H9 (cell line): ENCODE measurements at regions not wholly inside any gene's neighbourhood (a gene's known extent, or its start where the extent isn't known, plus 50 kb on each side); places are given as distances from the start of the nearest gene placed in this dataset.

Source experiments
- DNase-seq: peaks from one replicate; pipeline ENCODE4 v3.0.0-alpha.2; 2017
- H2AFZ ChIP-seq: one replicate; pipeline ENCODE4 v1.6.1; 2013; ENCODE audit warnings: mild to moderate bottlenecking, low read length, control low read depth, moderate library complexity
- H2AK5ac ChIP-seq: 2 replicates; pipeline ENCODE4 v1.6.1; 2013; ENCODE audit warnings: low read length, control low read depth, mixed read lengths; ENCODE audit not compliant: insufficient read length
- H2BK120ac ChIP-seq: one replicate; pipeline ENCODE4 v1.6.1; 2013; ENCODE audit warnings: low read depth, mild to moderate bottlenecking, low read length, control low read depth, inconsistent platforms; ENCODE audit not compliant: poor library complexity, severe bottlenecking
- H2BK12ac ChIP-seq: 2 replicates; pipeline ENCODE4 v1.6.1; 2013; ENCODE audit warnings: low read length, control low read depth, mixed read lengths, low read depth; ENCODE audit not compliant: insufficient read length
- H2BK15ac ChIP-seq: 2 replicates; pipeline ENCODE4 v1.6.1; 2013; ENCODE audit warnings: low read depth, low read length, control low read depth
- H2BK20ac ChIP-seq: one replicate; pipeline ENCODE4 v1.6.1; 2013; ENCODE audit warnings: low read depth, mild to moderate bottlenecking, low read length, control low read depth, inconsistent platforms; ENCODE audit not compliant: poor library complexity, severe bottlenecking
- H2BK5ac ChIP-seq: 2 replicates; pipeline ENCODE4 v1.6.1; 2013; ENCODE audit warnings: low read length, control low read depth, mixed read lengths; ENCODE audit not compliant: insufficient read length
- H3K14ac ChIP-seq: 2 replicates; pipeline ENCODE4 v1.6.1; 2013; ENCODE audit warnings: low read length, control low read depth; ENCODE audit not compliant: insufficient read depth
- H3K18ac ChIP-seq: 2 replicates; pipeline ENCODE4 v1.6.1; 2013; ENCODE audit warnings: low read depth, mild to moderate bottlenecking, mixed read lengths, low read length, control low read depth; ENCODE audit not compliant: insufficient read length
- H3K23ac ChIP-seq: 2 replicates; pipeline ENCODE4 v1.6.1; 2013; ENCODE audit warnings: low read length, control low read depth, mixed read lengths, low read depth; ENCODE audit not compliant: insufficient read length
- H3K23me2 ChIP-seq: 2 replicates; pipeline ENCODE4 v1.6.1; 2013; ENCODE audit warnings: low read depth, mild to moderate bottlenecking, mixed read lengths, low read length, control low read depth; ENCODE audit not compliant: insufficient read length, poor library complexity, severe bottlenecking
- H3K27ac ChIP-seq: 2 replicates; pipeline ENCODE4 v1.5.1; 2013; ENCODE audit warnings: low read length, control low read depth, mixed read lengths, low read depth; ENCODE audit not compliant: insufficient read length
- H3K27me3 ChIP-seq: 2 replicates; pipeline ENCODE4 v1.6.1; 2013; ENCODE audit warnings: low read length, control low read depth, inconsistent platforms; ENCODE audit not compliant: insufficient read depth
- H3K4ac ChIP-seq: 2 replicates; pipeline ENCODE4 v1.6.1; 2013; ENCODE audit warnings: low read depth, mild to moderate bottlenecking, control low read depth, inconsistent platforms, low read length, moderate library complexity
- H3K4me1 ChIP-seq: 2 replicates; pipeline ENCODE4 v1.6.1; 2013; ENCODE audit warnings: low read length, control low read depth, inconsistent platforms; ENCODE audit not compliant: insufficient read depth
- H3K4me2 ChIP-seq: 2 replicates; pipeline ENCODE4 v1.6.1; 2013; ENCODE audit warnings: low read length, control low read depth, mixed read lengths; ENCODE audit not compliant: insufficient read length, insufficient read depth
- H3K56ac ChIP-seq: 2 replicates; pipeline ENCODE4 v1.6.1; 2013; ENCODE audit warnings: low read depth, mild to moderate bottlenecking, mixed read lengths, low read length, control low read depth; ENCODE audit not compliant: insufficient read length
- H3K79me1 ChIP-seq: 2 replicates; pipeline ENCODE4 v1.6.1; 2013; ENCODE audit warnings: low read depth, mild to moderate bottlenecking, moderate library complexity, low read length, control low read depth, inconsistent platforms; ENCODE audit not compliant: insufficient read depth, poor library complexity, severe bottlenecking
- H3K79me2 ChIP-seq: 2 replicates; pipeline ENCODE4 v1.6.1; 2013; ENCODE audit warnings: low read length, control low read depth, inconsistent platforms; ENCODE audit not compliant: insufficient read depth
- H3K9ac ChIP-seq: 2 replicates; pipeline ENCODE4 v1.6.1; 2013; ENCODE audit warnings: low read length, control low read depth, mixed read lengths; ENCODE audit not compliant: insufficient read length; ENCODE audit errors: extremely low read depth
- H3K9me3 ChIP-seq: one replicate; pipeline ENCODE4 v1.6.1; 2013; ENCODE audit warnings: low read depth, low read length, inconsistent platforms; ENCODE audit not compliant: control insufficient read depth
- H3T11ph ChIP-seq: one replicate; pipeline ENCODE4 v1.6.1; 2013; ENCODE audit warnings: mild to moderate bottlenecking, low read length, control low read depth, inconsistent platforms
- H4K20me1 ChIP-seq: one replicate; pipeline ENCODE4 v1.6.1; 2013; ENCODE audit not compliant: control insufficient read depth, insufficient read length, insufficient read depth
- H4K5ac ChIP-seq: 2 replicates; pipeline ENCODE4 v1.6.1; 2013; ENCODE audit warnings: low read depth, mild to moderate bottlenecking, mixed read lengths, low read length, control low read depth; ENCODE audit not compliant: insufficient read length
- H4K8ac ChIP-seq: replicated peaks from 2 replicates; pipeline ENCODE4 v1.6.1; 2013; ENCODE audit warnings: low read length, control low read depth, mixed read lengths, low read depth; ENCODE audit not compliant: insufficient read length
- H4K91ac ChIP-seq: 2 replicates; pipeline ENCODE4 v1.6.1; 2013; ENCODE audit warnings: low read depth, mild to moderate bottlenecking, moderate library complexity, mixed read lengths, low read length, control low read depth; ENCODE audit not compliant: insufficient read length
- H3K27ac Mint-ChIP-seq, 3 experiments: 2 replicates in 2 of 3; 3 replicates in 1 of 3; pipeline ENCODE4 v1.8.0; 2020 to 2021; ENCODE audit warnings: mixed read lengths in 3 of 3, mild to moderate bottlenecking in 1 of 3, moderate library complexity in 1 of 3
- H3K27me3 Mint-ChIP-seq: 2 replicates; pipeline ENCODE4 v1.8.0; 2021; ENCODE audit warnings: low read depth, mild to moderate bottlenecking, moderate library complexity, mixed read lengths
- H3K36me3 Mint-ChIP-seq, 3 experiments: 2 replicates in 2 of 3; 3 replicates in 1 of 3; pipeline ENCODE4 v1.8.0; 2020 to 2021; ENCODE audit warnings: low read depth in 3 of 3, mixed read lengths in 3 of 3; ENCODE audit not compliant: insufficient read depth in 1 of 3
- H3K4me1 Mint-ChIP-seq, 2 experiments: 2 replicates each; pipeline ENCODE4 v1.8.0; 2020; ENCODE audit warnings: mixed read lengths in 2 of 2
- H3K4me3 Mint-ChIP-seq, 2 experiments: 2 replicates in 1 of 2; 3 replicates in 1 of 2; pipeline ENCODE4 v1.8.0; 2020 to 2021; ENCODE audit warnings: mild to moderate bottlenecking in 2 of 2, mixed read lengths in 2 of 2, moderate library complexity in 1 of 2
- H3K9me3 Mint-ChIP-seq, 2 experiments: 2 replicates in 1 of 2; 3 replicates in 1 of 2; pipeline ENCODE4 v1.8.0; 2020; ENCODE audit warnings: mild to moderate bottlenecking in 2 of 2, mixed read lengths in 2 of 2, moderate library complexity in 1 of 2
- CTCF ChIP-seq: fragments of 200-600 bp; sonication (generic); conservative IDR thresholded peaks from 3 replicates; pipeline ENCODE4 v1.8.0; 2021; ENCODE audit warnings: antibody characterized with exemption, mild to moderate bottlenecking
- WGBS: extraction: QIAGEN DNeasy Blood & Tissue Kit; methylation state at CpG from one replicate; pipeline ENCODE4 v1.1.7; 2013; ENCODE audit warnings: missing lambda C conversion rate, low lambda C conversion rate, mixed read lengths; ENCODE audit not compliant: insufficient read length; ENCODE audit errors: extremely low coverage; 5-methylcytosine and 5-hydroxymethylcytosine counted together

- H3K79me1 ChIP-seq, result no peaks in the 10 kb centered on the region
- H2BK12ac ChIP-seq, result no peak overlapping the region
- Mint-ChIP-seq H3K9me3 (no peaks in the 10 kb centered on the region), H3K36me3 (no peaks in the 10 kb centered on the region), H3K27ac (no peak overlapping the region), H3K4me3 (no peak overlapping the region), H3K4me1 (no peaks in the 10 kb centered on the region), H3K27me3 (no peaks in the 10 kb centered on the region)
- H2BK5ac ChIP-seq, result no peak overlapping the region
- no peak overlapping the region for H2AFZ ChIP-seq
- no peak overlapping the region for H3K23ac ChIP-seq
- H4K91ac ChIP-seq, result no peak overlapping the region
- no peak overlapping the region for H3K4me2 ChIP-seq
- H3K79me2 ChIP-seq, result no peaks in the 10 kb centered on the region
- H3K27me3 ChIP-seq, result no peaks in the 10 kb centered on the region
- no peaks in the 10 kb centered on the region for H3K4me1 ChIP-seq
- H3K9ac ChIP-seq, result no peak overlapping the region
- no peak overlapping the region for H3K14ac ChIP-seq
- no peaks in the 10 kb centered on the region for H3K9me3 ChIP-seq
- no peaks in the 10 kb centered on the region for H3K23me2 ChIP-seq
- H2AK5ac ChIP-seq, result no peak overlapping the region
- no peak for DNase-seq
- no peak for TF ChIP-seq CTCF
- no peak overlapping the region for H3K56ac ChIP-seq
- H2BK20ac ChIP-seq, result no peak overlapping the region
- H4K20me1 ChIP-seq, result no peaks in the 10 kb centered on the region
- WGBS, result no CpG with 5 or more reads among the region's 2 CpGs
- H2BK15ac ChIP-seq, result no peak overlapping the region
- H3T11ph ChIP-seq, result no peak overlapping the region
- no peak overlapping the region for H3K27ac ChIP-seq
- no peak overlapping the region for H4K8ac ChIP-seq
- no peak overlapping the region for H3K4ac ChIP-seq
- H4K5ac ChIP-seq, result no peak overlapping the region
- no peak overlapping the region for H3K18ac ChIP-seq
- no peak overlapping the region for H2BK120ac ChIP-seq
Observed at GRCh38 chr7:18293759-18294158, 201.8 kb upstream of the HDAC9 start.
